Activated CD8-positive, alpha-beta T cell treated with anti-CD3 and anti-CD28 coated beads, Interleukin-2, amount 10 ng/mL, durations not matched to agents 7 days and 5 days (primary cell): ENCODE measurements at regions not wholly inside any gene's neighbourhood (a gene's known extent, or its start where the extent isn't known, plus 50 kb on each side); places are given as distances from the start of the nearest gene placed in this dataset.
"Not testable (repeated sequence)": the region's sequence is repeated elsewhere in the genome, so short reads cannot be mapped to it uniquely, and the experiment has no call there.

Source experiments
- ATAC-seq: fragments of 150-1000 bp; cut with Tn5 transposase; one replicate; pipeline ENCODE4 v1.10.0; 2021; ENCODE audit warnings: moderate library complexity
- CTCF ChIA-PET: fragments of 350-600 bp; sonication (Branson Sonifier 250); formaldehyde crosslinking; loops from one replicate; lab custom pipeline; 2021; ENCODE audit warnings: antibody characterized with exemption; lab: Charles Lee
- POLR2A ChIA-PET: fragments of 350-600 bp; sonication (Branson Sonifier 250); formaldehyde crosslinking; loops from one replicate; lab custom pipeline; 2021; ENCODE audit warnings: antibody characterized with exemption; lab: Charles Lee
- DNase-seq: peaks from one replicate; pipeline ENCODE4 v3.0.0-alpha.2; 2020
- H3K27ac Mint-ChIP-seq: one replicate; pipeline ENCODE4 v1.8.0; 2021; ENCODE audit warnings: mild to moderate bottlenecking, mixed read lengths
- H3K27me3 Mint-ChIP-seq: one replicate; pipeline ENCODE4 v1.8.0; 2021; ENCODE audit warnings: low read depth, mixed read lengths
- H3K36me3 Mint-ChIP-seq: one replicate; pipeline ENCODE4 v1.8.0; 2021; ENCODE audit warnings: low read depth, mixed read lengths
- H3K4me1 Mint-ChIP-seq: one replicate; pipeline ENCODE4 v1.8.0; 2021; ENCODE audit warnings: low read depth, mixed read lengths
- H3K4me3 Mint-ChIP-seq: one replicate; pipeline ENCODE4 v1.8.0; 2021; ENCODE audit warnings: mild to moderate bottlenecking, mixed read lengths
- H3K9me3 Mint-ChIP-seq: one replicate; pipeline ENCODE4 v1.8.0; 2022; ENCODE audit warnings: mixed read lengths; ENCODE audit not compliant: insufficient read depth

DNA sequence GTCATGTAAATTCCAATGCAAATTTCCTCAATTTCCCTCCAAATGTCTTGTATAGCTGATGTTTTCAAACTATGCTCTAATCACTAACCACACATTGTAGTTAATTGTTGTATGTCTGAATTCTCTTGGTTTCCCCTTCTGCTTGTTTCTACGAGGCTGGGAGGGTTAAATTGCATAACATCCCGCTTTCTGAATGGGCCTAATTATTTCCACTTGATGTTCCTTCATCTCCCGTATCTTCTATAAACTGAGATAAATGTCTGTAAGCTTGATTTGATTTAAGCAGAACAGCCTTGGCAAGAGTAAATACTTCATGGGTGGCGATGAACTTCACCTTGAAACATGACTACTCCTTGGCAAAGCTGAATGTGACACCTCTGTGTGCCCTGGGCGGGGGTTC, 72.2 kb downstream of the SERINC2 start:
- DNase-seq (no peak), ATAC-seq (no peak)
- Mint-ChIP-seq H3K4me1 (peaks cover 9% of the 10 kb centered on the region), H3K27ac (no peak overlapping the region), H3K4me3 (no peak overlapping the region), H3K27me3 (peaks cover 5% of the 10 kb centered on the region), H3K36me3 (no peaks in the 10 kb centered on the region), H3K9me3 (no peaks in the 10 kb centered on the region)
- ChIA-PET POLR2A (no interaction called here), CTCF (interaction anchor here (0.8 kb wide), 1 partner anchor 14 kb away, joined by 3 read pairs; no protein-coding TSS in a partner anchor)

DNA sequence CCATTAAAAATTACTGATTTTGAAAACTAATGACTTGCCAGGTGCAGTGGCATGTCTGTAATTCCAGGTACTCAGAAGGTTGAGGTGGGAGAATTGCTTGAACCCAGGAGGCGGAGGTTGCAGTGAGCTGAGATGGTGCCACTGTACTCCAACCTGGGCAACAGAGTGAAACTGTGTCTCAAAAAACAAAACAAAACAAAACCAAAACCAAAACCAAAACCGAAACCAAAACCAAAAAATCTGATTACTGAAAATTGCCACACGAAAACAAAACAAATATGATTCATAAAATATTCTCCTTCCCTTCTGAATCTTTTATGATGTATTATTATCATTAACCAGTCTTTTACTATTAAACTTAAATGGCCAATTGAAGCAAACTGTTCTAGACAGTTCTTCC, 74.1 kb downstream of the SERINC2 start:
- ChIA-PET POLR2A (interaction anchor here (0.7 kb wide), 1 partner anchor 1380 kb away, joined by 3 read pairs; no protein-coding TSS in a partner anchor), CTCF (interaction anchor here (1.4 to 2.4 kb wide), 2 partner anchors 26 to 62 kb away, joined by 3 to 6 read pairs; no protein-coding TSS in a partner anchor)
- Mint-ChIP-seq H3K27ac (peak overlapping the region; percentile 5), H3K36me3 (no peaks in the 10 kb centered on the region), H3K27me3 (peaks cover 17% of the 10 kb centered on the region), H3K4me3 (peak overlapping the region; percentile 0), H3K9me3 (no peaks in the 10 kb centered on the region), H3K4me1 (peaks cover 9% of the 10 kb centered on the region)
- no peak for ATAC-seq
- DNase-seq: no peak

DNA sequence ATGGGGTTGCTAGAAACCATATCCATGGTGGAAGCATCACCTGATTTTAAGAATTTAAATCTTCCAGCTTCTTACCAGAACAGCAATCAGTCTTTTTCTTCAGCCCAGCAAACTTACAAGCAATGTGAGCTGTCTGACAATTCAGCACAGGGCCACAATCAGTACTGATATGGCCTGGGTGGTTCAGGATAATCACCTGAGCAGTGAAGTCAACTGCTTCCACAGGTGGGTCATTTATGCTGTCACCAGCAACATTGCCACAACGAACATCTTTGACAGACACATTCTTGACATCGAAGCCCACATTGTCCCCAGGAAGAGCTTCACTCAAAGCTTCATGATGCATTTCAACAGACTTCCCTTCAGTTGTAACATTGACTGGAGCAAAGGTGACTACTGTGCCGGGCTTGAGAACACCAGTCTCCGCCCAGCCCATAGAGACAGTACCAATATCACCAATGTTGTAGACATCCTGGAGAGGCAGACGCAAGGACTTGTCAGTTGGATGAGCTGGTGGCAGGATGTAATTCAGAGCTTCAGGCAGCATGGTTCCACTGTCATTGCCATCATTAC, 74.8 kb downstream of the SERINC2 start:
- DNase-seq (no peak), ATAC-seq (no peak)
- CTCF ChIA-PET: interaction anchor here (1.4 to 2.4 kb wide), 2 partner anchors 27 to 61 kb away, joined by 3 to 6 read pairs; no protein-coding TSS in a partner anchor
- Mint-ChIP-seq H3K4me3 (no peak overlapping the region), H3K4me1 (peaks cover 9% of the 10 kb centered on the region), H3K9me3 (no peaks in the 10 kb centered on the region), H3K36me3 (no peaks in the 10 kb centered on the region), H3K27me3 (peaks cover 19% of the 10 kb centered on the region), H3K27ac (no peak overlapping the region)
- POLR2A ChIA-PET: interaction anchor here (0.7 kb wide), 1 partner anchor 1380 kb away, joined by 3 read pairs; no protein-coding TSS in a partner anchor

DNA sequence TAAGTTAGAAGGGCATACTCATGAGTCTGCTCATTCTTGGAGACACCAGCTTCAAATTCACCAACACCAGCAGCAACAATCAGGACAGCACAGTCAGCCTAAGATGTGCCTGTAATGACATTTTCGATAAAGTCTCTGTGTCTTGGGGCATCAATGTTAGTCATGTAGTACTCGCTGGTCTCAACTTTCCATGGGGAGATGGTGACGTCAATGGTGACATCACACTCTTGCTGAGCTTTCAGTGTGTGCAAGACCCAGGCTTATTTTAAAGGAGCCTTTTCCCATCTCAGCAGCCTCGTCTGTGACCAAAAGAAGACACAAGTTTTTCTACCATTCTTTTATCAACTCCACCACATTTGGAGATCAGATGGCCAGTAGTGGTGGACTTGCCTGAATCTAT, 75.5 kb downstream of the SERINC2 start:
- no peak for ATAC-seq
- H3K36me3 Mint-ChIP-seq: no peaks in the 10 kb centered on the region
- peaks cover 24% of the 10 kb centered on the region for H3K27me3 Mint-ChIP-seq
- H3K9me3 Mint-ChIP-seq: no peaks in the 10 kb centered on the region
- H3K4me3 Mint-ChIP-seq: no peak overlapping the region
- CTCF ChIA-PET: interaction anchor here (2.4 kb wide), 1 partner anchor 60 kb away, joined by 6 read pairs; no protein-coding TSS in a partner anchor
- no peak for DNase-seq
- no peak overlapping the region for H3K27ac Mint-ChIP-seq
- POLR2A ChIA-PET: no interaction called here
- peaks cover 9% of the 10 kb centered on the region for H3K4me1 Mint-ChIP-seq

DNA sequence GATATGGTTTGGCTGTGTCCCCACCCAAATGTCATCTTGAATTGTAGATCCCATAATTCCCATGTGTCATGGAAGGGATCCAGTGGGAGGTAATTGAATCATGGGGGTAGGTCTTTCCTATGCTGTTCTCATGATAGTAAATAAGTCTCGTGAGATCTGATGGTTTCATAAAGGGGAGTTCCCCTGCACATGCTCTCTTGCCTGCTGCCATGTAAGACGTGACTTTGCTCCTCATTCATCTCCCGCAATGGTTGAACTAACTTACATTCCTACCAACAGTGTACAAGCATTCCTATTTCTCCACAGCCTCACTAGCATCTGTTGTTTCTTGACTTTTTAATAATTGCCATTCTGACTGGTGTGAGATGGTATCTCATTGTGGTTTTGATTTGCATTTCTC, 76.6 kb downstream of the SERINC2 start:
- peaks cover 25% of the 10 kb centered on the region for H3K27me3 Mint-ChIP-seq
- H3K27ac Mint-ChIP-seq, H3K36me3 Mint-ChIP-seq, CTCF ChIA-PET, H3K4me3 Mint-ChIP-seq, H3K9me3 Mint-ChIP-seq, DNase-seq, ATAC-seq, POLR2A ChIA-PET, H3K4me1 Mint-ChIP-seq: not testable (repeated sequence)

DNA sequence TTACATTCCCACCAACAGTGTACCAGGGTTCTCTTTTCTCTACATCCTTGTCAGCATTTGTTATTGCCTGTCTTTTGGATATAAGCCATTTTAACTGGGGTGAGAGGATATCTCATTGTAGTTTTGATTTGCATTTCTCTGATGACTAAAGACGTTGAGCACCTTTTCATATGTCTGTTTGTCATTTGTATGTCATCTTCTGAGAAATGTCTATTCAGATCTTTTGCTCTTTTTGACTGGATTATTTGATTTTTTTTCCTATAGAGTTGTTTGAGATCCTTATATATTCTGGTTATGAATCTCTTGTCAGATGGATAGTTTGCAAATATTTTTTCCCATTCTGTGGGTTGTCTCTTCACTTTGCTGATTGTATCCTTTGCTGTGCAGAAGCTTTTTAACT, 77.6 kb downstream of the SERINC2 start:
- CTCF ChIA-PET: interaction anchor here (1.3 kb wide), 1 partner anchor 58 kb away, joined by 4 read pairs; no protein-coding TSS in a partner anchor
- H3K4me3 Mint-ChIP-seq, ATAC-seq, H3K9me3 Mint-ChIP-seq, H3K36me3 Mint-ChIP-seq, H3K4me1 Mint-ChIP-seq, POLR2A ChIA-PET, DNase-seq, H3K27ac Mint-ChIP-seq: not testable (repeated sequence)
- H3K27me3 Mint-ChIP-seq: peaks cover 25% of the 10 kb centered on the region

DNA sequence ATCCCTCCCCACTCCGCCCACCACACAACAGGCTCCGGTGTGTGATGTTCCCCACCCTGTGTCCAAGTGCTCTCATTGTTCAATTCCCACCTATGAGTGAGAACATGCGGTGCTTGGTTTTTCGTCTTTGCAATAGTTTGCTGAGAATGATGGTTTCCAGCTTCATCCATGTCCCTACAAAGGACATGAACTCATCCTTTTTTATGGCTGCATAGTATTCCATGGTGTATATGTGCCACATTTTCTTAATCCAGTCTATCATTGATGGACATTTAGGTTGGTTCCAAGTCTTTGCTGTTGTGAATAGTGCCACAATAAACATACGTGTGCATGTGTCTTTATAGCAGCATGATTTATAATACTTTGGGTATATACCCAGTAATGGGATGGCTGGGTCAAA, 81.0 kb upstream of the TINAGL1 start:
- H3K4me3 Mint-ChIP-seq, H3K4me1 Mint-ChIP-seq, POLR2A ChIA-PET, H3K27ac Mint-ChIP-seq, ATAC-seq, DNase-seq, H3K36me3 Mint-ChIP-seq, CTCF ChIA-PET, H3K9me3 Mint-ChIP-seq: not testable (repeated sequence)
- H3K27me3 Mint-ChIP-seq: peaks cover 24% of the 10 kb centered on the region

DNA sequence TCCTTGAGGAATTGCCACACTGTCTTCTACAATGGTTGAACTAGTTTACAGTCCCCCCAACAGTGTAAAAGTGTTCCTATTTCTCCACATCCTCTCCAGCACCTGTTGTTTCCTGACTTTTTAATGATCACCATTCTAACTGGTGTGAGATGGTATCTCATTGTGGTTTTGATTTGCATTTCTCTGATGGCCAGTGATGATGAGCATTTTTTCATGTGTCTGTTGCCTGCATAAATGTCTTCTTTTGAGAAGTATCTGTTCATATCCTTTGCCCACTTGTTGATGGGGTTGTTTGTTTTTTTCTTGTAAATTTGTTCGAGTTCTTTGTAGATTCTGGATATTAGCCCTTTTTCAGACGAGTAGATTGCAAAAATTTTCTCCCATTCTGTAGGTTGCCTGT, 80.5 kb upstream of the TINAGL1 start:
- H3K27ac Mint-ChIP-seq: not testable (repeated sequence)

DNA sequence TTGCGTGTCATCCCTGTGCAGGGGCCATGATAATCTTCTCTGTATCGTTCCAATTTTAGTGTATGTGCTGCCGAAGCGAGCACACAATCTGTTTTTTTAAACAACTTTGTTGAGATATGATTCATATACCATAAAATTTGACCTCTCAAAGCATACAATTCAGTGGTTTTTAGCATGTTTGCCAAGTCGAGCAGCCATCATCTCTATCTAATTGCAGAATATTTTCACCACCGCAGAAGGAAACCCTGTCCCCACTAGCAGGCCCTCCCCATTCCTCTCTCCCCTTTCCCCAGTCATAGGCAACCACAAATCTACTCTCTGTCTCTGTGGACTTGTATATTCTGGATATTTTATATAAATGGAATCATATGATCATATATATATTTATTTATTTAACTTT, 78.7 kb upstream of the TINAGL1 start:
- H3K27me3 Mint-ChIP-seq: peaks cover 16% of the 10 kb centered on the region
- H3K27ac Mint-ChIP-seq: no peak overlapping the region
- ChIA-PET CTCF (no interaction called here), POLR2A (no interaction called here)
- H3K36me3 Mint-ChIP-seq: no peaks in the 10 kb centered on the region
- ATAC-seq: no peak
- no peaks in the 10 kb centered on the region for H3K4me1 Mint-ChIP-seq
- DNase-seq: no peak
- no peak overlapping the region for H3K4me3 Mint-ChIP-seq
- H3K9me3 Mint-ChIP-seq: no peaks in the 10 kb centered on the region

More for the DNA sequence above, 80.5 kb upstream of the TINAGL1 start:
- POLR2A ChIA-PET, CTCF ChIA-PET, ATAC-seq, H3K9me3 Mint-ChIP-seq, DNase-seq, H3K4me3 Mint-ChIP-seq, H3K4me1 Mint-ChIP-seq, H3K36me3 Mint-ChIP-seq: not testable (repeated sequence)
- H3K27me3 Mint-ChIP-seq: peaks cover 21% of the 10 kb centered on the region

DNA sequence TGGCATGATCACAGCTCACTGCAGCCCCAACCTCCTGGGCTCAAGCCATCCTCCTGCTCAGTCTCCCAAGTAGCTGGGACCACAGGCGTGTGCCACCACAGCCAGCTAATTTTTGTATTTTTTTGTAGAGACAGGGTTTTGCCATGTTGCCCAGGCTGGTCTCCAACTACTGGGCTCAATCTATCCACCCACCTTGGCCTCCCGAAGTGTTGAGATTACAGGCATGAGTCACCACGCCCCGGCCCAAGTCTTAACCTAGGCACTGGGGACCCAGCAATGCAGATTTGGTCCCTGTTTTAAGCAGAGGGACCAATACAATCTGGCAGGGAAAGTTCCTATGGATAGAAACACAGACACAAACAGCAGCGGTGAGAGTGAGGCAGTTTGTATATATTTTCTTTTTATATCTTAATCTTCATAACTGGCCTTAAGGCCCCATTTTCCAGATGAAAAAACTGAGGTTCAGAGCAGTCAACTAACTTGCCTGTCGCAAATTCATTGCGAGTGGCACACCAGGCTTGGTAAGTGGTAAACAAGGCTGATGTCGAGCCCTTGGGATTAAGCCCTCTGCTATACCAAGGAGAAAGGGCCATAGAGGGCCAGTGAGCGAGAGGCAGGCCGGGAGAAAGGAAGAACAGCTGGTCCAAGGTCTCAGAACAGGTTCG, 77.8 kb upstream of the TINAGL1 start:
- Mint-ChIP-seq H3K4me1 (no peaks in the 10 kb centered on the region), H3K27me3 (peaks cover 15% of the 10 kb centered on the region), H3K9me3 (no peaks in the 10 kb centered on the region), H3K4me3 (no peak overlapping the region), H3K36me3 (no peaks in the 10 kb centered on the region), H3K27ac (no peak overlapping the region)
- CTCF ChIA-PET: interaction anchor here (0.9 kb wide), 1 partner anchor 14 kb away, joined by 3 read pairs; no protein-coding TSS in a partner anchor
- POLR2A ChIA-PET: no interaction called here
- no peak for DNase-seq
- no peak for ATAC-seq

DNA sequence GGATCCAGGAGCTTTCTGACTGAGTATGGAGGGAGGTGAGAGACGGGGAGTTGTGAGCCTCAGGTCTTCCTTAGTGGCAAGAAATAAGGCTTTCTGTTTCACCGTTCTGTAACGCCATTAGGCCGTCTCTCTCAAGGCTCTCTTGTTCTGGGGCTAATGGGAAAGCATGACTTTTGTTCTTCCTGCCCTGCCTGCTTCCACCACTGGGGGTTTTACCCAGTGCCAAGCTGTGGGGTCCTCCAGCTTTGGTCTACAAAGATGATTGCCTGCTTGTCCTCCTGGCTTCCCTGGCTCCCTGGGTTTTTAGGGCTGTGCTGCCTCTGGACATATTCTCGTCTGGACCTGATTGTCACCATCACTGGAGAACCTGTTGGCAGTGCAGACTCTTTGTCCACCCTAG, 74.8 kb upstream of the TINAGL1 start:
- no peaks in the 10 kb centered on the region for H3K9me3 Mint-ChIP-seq
- H3K27me3 Mint-ChIP-seq: peaks cover 12% of the 10 kb centered on the region
- DNase-seq: no peak
- ChIA-PET POLR2A (interaction anchor here (0.5 kb wide), 1 partner anchor 168 kb away, joined by 3 read pairs; no protein-coding TSS in a partner anchor), CTCF (interaction anchor here (1.1 to 1.3 kb wide), 2 partner anchors 31 to 48 kb away, joined by 4 read pairs; no protein-coding TSS in a partner anchor)
- H3K27ac Mint-ChIP-seq: no peak overlapping the region
- H3K36me3 Mint-ChIP-seq: no peaks in the 10 kb centered on the region
- no peak for ATAC-seq
- no peak overlapping the region for H3K4me3 Mint-ChIP-seq
- H3K4me1 Mint-ChIP-seq: peaks cover 14% of the 10 kb centered on the region

DNA sequence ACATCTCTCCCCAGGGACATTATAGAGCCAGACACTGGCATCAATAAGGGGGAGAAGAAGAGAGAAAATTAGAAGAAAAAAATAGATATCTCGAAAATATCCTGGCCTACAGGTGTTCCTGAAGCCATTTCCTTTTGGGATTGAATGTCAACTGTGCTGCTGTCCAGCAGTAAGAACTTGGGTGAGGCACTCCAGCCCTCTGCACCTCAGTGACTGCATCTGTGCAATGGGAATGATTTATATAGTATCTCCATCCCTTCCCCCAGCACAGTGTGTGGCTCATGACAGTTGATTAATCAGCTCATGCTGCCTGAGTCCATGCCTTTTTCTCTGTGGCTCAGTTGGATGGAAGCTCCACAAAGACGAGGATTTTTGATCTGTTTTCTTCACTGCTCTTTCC, 74.1 kb upstream of the TINAGL1 start:
- Mint-ChIP-seq H3K4me3 (no peak overlapping the region), H3K27me3 (peaks cover 10% of the 10 kb centered on the region), H3K9me3 (no peaks in the 10 kb centered on the region), H3K4me1 (peaks cover 14% of the 10 kb centered on the region), H3K36me3 (no peaks in the 10 kb centered on the region), H3K27ac (no peak overlapping the region)
- DNase-seq (no peak), ATAC-seq (no peak)
- POLR2A ChIA-PET: no interaction called here
- CTCF ChIA-PET: interaction anchor here (1.3 kb wide), 1 partner anchor 30 kb away, joined by 4 read pairs; no protein-coding TSS in a partner anchor
